ENCODE measurements at regions not wholly inside any gene's neighbourhood (a gene's known extent, or its start where the extent isn't known, plus 50 kb on each side); places are given as distances from the start of the nearest gene placed in this dataset.

DNA sequence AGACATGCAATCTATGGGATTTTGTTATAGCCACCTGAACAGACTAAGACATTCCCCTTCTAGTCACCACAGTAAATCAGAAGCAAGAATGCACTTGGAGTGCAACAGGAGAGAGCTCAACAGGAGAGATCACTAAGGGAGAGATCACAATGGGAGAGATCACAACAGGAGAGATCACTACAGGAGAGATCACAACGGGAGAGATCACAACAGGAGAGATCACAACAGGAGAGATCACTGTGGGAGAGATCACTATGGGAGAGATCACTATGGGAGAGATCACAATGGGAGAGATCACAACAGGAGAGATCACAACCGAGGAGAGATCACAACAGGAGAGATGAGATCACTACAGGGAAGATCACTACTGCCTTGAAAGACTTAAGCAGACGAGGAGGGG is 238.5 kb upstream of the PITRM1 start:
- no peak for DNase-seq
- no peaks in the 10 kb centered on the region for H3K36me3 ChIP-seq
- H3K4me3 ChIP-seq (ENCODE audit: low read depth, low read length): no peak overlapping the region
- no peak overlapping the region for H3K27ac ChIP-seq
- TF ChIP-seq, protein P1, sequence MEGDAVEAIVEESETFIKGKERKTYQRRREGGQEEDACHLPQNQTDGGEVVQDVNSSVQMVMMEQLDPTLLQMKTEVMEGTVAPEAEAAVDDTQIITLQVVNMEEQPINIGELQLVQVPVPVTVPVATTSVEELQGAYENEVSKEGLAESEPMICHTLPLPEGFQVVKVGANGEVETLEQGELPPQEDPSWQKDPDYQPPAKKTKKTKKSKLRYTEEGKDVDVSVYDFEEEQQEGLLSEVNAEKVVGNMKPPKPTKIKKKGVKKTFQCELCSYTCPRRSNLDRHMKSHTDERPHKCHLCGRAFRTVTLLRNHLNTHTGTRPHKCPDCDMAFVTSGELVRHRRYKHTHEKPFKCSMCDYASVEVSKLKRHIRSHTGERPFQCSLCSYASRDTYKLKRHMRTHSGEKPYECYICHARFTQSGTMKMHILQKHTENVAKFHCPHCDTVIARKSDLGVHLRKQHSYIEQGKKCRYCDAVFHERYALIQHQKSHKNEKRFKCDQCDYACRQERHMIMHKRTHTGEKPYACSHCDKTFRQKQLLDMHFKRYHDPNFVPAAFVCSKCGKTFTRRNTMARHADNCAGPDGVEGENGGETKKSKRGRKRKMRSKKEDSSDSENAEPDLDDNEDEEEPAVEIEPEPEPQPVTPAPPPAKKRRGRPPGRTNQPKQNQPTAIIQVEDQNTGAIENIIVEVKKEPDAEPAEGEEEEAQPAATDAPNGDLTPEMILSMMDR (IDR thresholded peaks at IDR 0.05; ENCODE audit: low read depth, low read length): no peak
- H3K9me3 ChIP-seq (ENCODE audit: severe bottlenecking): no peaks in the 10 kb centered on the region
- H3K27me3 ChIP-seq (ENCODE audit: insufficient read depth, low read depth, severe bottlenecking): no peaks in the 10 kb centered on the region

DNA sequence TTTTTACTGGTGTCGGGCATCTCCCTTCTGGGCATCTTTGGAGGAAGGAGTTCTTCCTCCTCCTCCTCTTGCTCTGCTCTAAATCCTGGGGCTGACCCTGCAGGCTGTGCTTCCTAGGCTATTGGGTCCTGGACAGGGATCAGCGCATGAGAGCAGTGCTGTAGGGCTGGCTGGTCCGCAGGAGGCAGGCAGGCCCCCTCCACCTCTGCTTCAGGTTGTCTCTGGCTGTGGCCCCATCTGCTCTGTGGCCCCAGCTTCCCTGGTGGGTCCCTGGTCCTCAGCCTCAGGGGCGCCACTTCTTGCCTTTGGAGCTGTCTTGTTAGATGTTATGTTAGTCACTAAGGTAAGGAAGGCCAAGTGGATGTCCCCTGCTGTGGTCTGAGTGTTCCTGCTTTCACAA is 237.3 kb upstream of the PITRM1 start:
- no peak for DNase-seq
- TF ChIP-seq, protein P1 (IDR thresholded peaks at IDR 0.05; ENCODE audit: low read depth, low read length): no peak
- Histone ChIP-seq H3K27ac (no peak overlapping the region), H3K4me3 (ENCODE audit: low read depth, low read length) (no peak overlapping the region), H3K9me3 (ENCODE audit: severe bottlenecking) (no peaks in the 10 kb centered on the region), H3K27me3 (ENCODE audit: insufficient read depth, low read depth, severe bottlenecking) (no peaks in the 10 kb centered on the region), H3K36me3 (no peaks in the 10 kb centered on the region)

DNA sequence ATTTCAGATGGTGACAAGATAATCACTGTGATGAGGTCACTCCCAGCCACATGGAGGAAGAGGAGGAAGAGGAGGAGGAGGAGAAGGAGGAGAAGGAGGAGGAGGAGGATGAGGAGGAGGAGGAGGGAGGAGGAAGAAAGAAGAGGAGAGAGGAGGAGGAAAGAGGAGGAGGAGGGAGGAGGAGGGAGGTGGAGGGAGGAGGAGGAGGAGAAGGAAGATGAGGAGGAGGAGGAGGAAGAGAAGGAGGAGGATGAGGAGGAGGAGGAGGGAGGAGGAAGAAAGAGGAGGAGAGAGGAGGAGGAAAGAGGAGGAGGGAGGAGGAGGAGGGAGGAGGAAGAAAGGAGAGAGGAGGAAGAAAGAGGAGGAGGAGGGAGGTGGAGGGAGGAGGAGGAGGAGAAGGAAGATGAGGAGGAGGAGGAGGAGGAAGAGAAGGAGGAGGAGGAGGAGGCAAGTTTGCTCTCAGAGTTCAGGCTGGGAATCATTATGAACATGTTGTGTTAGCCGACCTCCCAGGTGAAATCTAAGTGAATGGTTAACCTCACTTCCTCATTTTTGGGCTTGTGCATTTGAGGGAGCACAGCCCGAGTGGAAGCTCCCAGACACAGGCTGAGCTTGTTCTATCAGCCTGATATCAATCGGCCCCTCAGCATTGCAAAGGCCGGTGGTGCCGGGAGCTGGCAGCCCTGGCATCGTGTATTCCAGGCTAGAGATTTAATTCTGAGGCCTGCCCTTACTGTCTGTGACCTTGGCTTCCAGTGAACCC is 236.2 kb upstream of the PITRM1 start:
- H3K36me3 ChIP-seq: no peaks in the 10 kb centered on the region
- TF ChIP-seq, protein P1 (IDR thresholded peaks at IDR 0.05; ENCODE audit: low read depth, low read length): no peak
- H3K27ac ChIP-seq: no peak overlapping the region
- H3K27me3 ChIP-seq (ENCODE audit: insufficient read depth, low read depth, severe bottlenecking): no peaks in the 10 kb centered on the region
- H3K9me3 ChIP-seq (ENCODE audit: severe bottlenecking): no peaks in the 10 kb centered on the region
- no peak for DNase-seq
- H3K4me3 ChIP-seq (ENCODE audit: low read depth, low read length): no peak overlapping the region

DNA sequence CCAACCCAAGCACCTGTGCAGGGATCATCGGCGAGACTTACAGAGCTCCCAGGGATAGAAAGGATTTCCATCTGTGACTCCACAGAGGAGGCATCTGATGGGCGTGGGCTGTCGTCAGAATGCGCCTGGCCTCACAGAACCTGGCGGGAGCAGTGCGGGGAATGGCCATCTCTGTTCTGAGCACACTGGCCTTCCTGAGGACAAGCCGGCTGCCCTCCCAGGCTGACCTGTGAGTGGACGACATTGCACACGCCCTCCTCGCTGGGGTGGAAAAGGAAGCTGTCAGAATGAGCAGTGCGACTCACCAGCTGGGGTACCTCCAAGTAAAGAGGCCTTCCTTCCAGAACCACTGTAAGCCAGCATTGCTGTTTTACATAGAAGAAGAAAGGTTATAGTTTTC is 234.6 kb upstream of the PITRM1 start:
- Histone ChIP-seq H3K27me3 (ENCODE audit: insufficient read depth, low read depth, severe bottlenecking) (no peaks in the 10 kb centered on the region), H3K4me3 (ENCODE audit: low read depth, low read length) (no peak overlapping the region), H3K36me3 (no peaks in the 10 kb centered on the region), H3K27ac (no peak overlapping the region), H3K9me3 (ENCODE audit: severe bottlenecking) (no peaks in the 10 kb centered on the region)
- TF ChIP-seq, protein P1 (IDR thresholded peaks at IDR 0.05; ENCODE audit: low read depth, low read length): no peak
- no peak for DNase-seq

DNA sequence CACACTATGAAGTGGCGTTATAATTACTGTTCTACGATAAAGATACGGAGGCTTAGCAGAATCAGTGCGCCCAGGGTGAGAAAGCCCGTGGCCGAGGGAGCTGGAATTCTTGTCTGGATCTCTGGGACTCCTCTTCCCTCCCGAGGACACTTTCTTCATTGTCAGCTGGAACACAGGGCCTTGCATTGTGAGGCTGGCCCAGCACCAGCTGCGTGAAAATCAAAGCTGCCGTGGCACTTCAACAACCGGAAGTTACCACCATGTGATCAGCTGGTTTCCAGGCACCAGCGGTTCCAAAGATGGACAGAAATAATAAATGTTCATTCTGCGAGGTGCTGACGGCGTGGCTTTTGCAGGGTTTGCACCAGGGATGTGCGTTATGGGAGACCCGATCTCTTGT is 234.0 kb upstream of the PITRM1 start:
- no peaks in the 10 kb centered on the region for H3K36me3 ChIP-seq
- H3K4me3 ChIP-seq (ENCODE audit: low read depth, low read length): no peak overlapping the region
- no peak for DNase-seq
- no peak overlapping the region for H3K27ac ChIP-seq
- no peaks in the 10 kb centered on the region for H3K9me3 ChIP-seq (ENCODE audit: severe bottlenecking)
- TF ChIP-seq, protein P1 (IDR thresholded peaks at IDR 0.05; ENCODE audit: low read depth, low read length): no peak
- H3K27me3 ChIP-seq (ENCODE audit: insufficient read depth, low read depth, severe bottlenecking): no peaks in the 10 kb centered on the region

DNA sequence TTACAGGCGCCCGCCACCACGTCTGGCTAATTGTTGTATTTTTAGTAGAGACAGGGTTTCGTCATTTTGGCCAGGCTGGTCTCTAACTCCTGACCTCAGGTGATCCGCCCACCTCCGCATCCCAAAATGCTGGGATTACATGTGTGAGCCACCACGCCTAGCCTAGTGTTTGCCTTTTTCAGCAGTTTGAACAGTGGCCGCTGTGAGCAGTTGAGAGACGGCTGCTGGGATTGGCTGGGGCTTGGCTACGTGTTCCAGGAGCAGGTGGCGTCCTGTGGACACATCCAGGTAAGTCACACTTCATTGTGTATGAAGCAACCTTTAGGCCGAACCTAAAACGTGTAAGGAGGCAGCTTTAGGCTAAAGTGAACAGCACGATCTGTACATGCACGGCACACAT is 231.8 kb upstream of the PITRM1 start:
- H3K36me3 ChIP-seq: no peaks in the 10 kb centered on the region
- no peak overlapping the region for H3K27ac ChIP-seq
- TF ChIP-seq, protein P1 (IDR thresholded peaks at IDR 0.05; ENCODE audit: low read depth, low read length): no peak
- no peak overlapping the region for H3K4me3 ChIP-seq (ENCODE audit: low read depth, low read length)
- DNase-seq: no peak
- H3K9me3 ChIP-seq (ENCODE audit: severe bottlenecking): no peaks in the 10 kb centered on the region
- H3K27me3 ChIP-seq (ENCODE audit: insufficient read depth, low read depth, severe bottlenecking): no peaks in the 10 kb centered on the region

Measured in WERI-Rb-1 (cell line).